HAP-1 (cell line): ENCODE measurements at regions not wholly inside any gene's neighbourhood (a gene's known extent, or its start where the extent isn't known, plus 50 kb on each side); places are given as distances from the start of the nearest gene placed in this dataset.

ENCODE experiments used
- DNase-seq, 2 experiments: peaks; one replicate each; pipeline ENCODE4 v3.0.0-alpha.2; 2016 to 2020; ENCODE audit warnings: low spot score in 2 of 2
- H3K27me3 ChIP-seq: fragments of 250-450 bp; sonication (Bioruptor Pico); 2 replicates; pipeline ENCODE4 v1.5.1; 2020; ENCODE audit warnings: low read depth, mild to moderate bottlenecking, moderate library complexity
- H3K36me3 ChIP-seq: fragments of 250-450 bp; sonication (Bioruptor Pico); replicated peaks from 2 replicates; pipeline ENCODE4 v1.5.1; 2020; ENCODE audit warnings: mild to moderate bottlenecking
- H3K4me1 ChIP-seq: fragments of 250-450 bp; sonication (Bioruptor Pico); 2 replicates; pipeline ENCODE4 v1.5.1; 2020; ENCODE audit warnings: mild to moderate bottlenecking
- H3K4me3 ChIP-seq: fragments of 250-450 bp; sonication (Bioruptor Pico); 2 replicates; pipeline ENCODE4 v1.5.1; 2020; ENCODE audit warnings: mild to moderate bottlenecking, moderate library complexity
- H3K9me3 ChIP-seq: fragments of 250-450 bp; sonication (Bioruptor Pico); 2 replicates; pipeline ENCODE4 v1.5.1; 2020; ENCODE audit warnings: mild to moderate bottlenecking, moderate library complexity
- in situ Hi-C: fragments of 300-500 bp; cut with MboI; formaldehyde crosslinking; loops from 3 replicates; pipeline ENCODE4 v1.14.3; 2020; ENCODE audit warnings: low sequenced_read_pairs, inconsistent platforms, mixed read lengths

GRCh38 chr3:103389356-103389755 lies 954.5 kb downstream of the ZPLD1 start:
- in situ Hi-C loops, result no loop called here
- Histone ChIP-seq H3K4me3 (no peak overlapping the region), H3K36me3 (no peaks in the 10 kb centered on the region), H3K27me3 (no peaks in the 10 kb centered on the region), H3K4me1 (no peaks in the 10 kb centered on the region), H3K9me3 (no peaks in the 10 kb centered on the region)
- DNase-seq, result no peak

- no peaks in the 10 kb centered on the region for H3K27me3 ChIP-seq
- in situ Hi-C loops, result no loop called here
- no peaks in the 10 kb centered on the region for H3K36me3 ChIP-seq
- no peaks in the 10 kb centered on the region for H3K9me3 ChIP-seq
- H3K4me3 ChIP-seq, result no peak overlapping the region
- no peaks in the 10 kb centered on the region for H3K4me1 ChIP-seq
- no peak for DNase-seq
These were observed 958.8 kb downstream of the ZPLD1 start for GRCh38 chr3:103393395-103394186.

GRCh38 chr3:103403191-103403590 lies 968.4 kb downstream of the ZPLD1 start:
- in situ Hi-C loops, result no loop called here

DNA sequence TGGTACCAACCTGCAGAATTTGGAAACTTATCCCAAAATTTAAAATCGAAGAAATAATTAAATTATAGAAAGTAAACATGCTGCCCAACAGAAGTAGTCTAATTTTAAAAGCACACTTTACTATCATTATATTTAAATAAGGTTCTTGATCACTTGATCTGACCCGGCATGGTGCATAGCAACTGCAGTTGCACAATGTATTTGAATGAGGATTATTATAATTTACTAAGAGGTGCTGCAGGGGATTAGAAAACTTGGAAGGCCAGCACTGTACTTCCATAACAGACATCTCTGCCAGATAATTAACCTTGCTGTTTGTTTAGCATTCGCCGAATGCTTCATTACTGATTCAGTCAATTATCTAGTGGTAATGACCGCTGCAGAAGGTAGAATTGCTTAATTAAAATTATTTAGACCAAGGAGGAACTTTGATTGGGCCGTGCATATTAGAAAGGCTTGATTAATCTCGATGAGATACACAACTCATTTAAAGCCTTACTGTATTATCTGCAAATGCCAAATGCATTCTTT lies 971.6 kb downstream of the ZPLD1 start:
- Histone ChIP-seq H3K4me1 (no peaks in the 10 kb centered on the region), H3K27me3 (no peaks in the 10 kb centered on the region), H3K9me3 (no peaks in the 10 kb centered on the region), H3K4me3 (no peak overlapping the region), H3K36me3 (no peaks in the 10 kb centered on the region)
- in situ Hi-C loops, result no loop called here
- no peak for DNase-seq

More at GRCh38 chr3:103403191-103403590, 968.4 kb downstream of the ZPLD1 start:
- Histone ChIP-seq H3K9me3 (no peaks in the 10 kb centered on the region), H3K4me1 (no peaks in the 10 kb centered on the region), H3K36me3 (no peaks in the 10 kb centered on the region), H3K4me3 (no peak overlapping the region), H3K27me3 (no peaks in the 10 kb centered on the region)
- no peak for DNase-seq

GRCh38 chr3:103410231-103410630 lies 975.4 kb downstream of the ZPLD1 start:
- peak in 1 of 2 experiments; percentile 9 for DNase-seq
- H3K9me3 ChIP-seq, result no peaks in the 10 kb centered on the region
- no peak overlapping the region for H3K4me3 ChIP-seq
- H3K27me3 ChIP-seq, result no peaks in the 10 kb centered on the region
- in situ Hi-C loops, result no loop called here
- no peaks in the 10 kb centered on the region for H3K36me3 ChIP-seq
- H3K4me1 ChIP-seq, result no peaks in the 10 kb centered on the region

GRCh38 chr3:103421460-103421859 lies 986.6 kb downstream of the ZPLD1 start:
- in situ Hi-C loops, result no loop called here
- Histone ChIP-seq H3K36me3 (no peaks in the 10 kb centered on the region), H3K4me1 (no peaks in the 10 kb centered on the region), H3K27me3 (no peaks in the 10 kb centered on the region), H3K4me3 (no peak overlapping the region), H3K9me3 (no peaks in the 10 kb centered on the region)
- DNase-seq, result no peak

GRCh38 chr3:103437883-103438282 lies 1003.1 kb downstream of the ZPLD1 start:
- H3K9me3 ChIP-seq, result no peaks in the 10 kb centered on the region
- no peaks in the 10 kb centered on the region for H3K4me1 ChIP-seq
- no peak for DNase-seq
- no peaks in the 10 kb centered on the region for H3K36me3 ChIP-seq
- H3K27me3 ChIP-seq, result no peaks in the 10 kb centered on the region
- H3K4me3 ChIP-seq, result no peak overlapping the region
- in situ Hi-C loops, result no loop called here

DNA sequence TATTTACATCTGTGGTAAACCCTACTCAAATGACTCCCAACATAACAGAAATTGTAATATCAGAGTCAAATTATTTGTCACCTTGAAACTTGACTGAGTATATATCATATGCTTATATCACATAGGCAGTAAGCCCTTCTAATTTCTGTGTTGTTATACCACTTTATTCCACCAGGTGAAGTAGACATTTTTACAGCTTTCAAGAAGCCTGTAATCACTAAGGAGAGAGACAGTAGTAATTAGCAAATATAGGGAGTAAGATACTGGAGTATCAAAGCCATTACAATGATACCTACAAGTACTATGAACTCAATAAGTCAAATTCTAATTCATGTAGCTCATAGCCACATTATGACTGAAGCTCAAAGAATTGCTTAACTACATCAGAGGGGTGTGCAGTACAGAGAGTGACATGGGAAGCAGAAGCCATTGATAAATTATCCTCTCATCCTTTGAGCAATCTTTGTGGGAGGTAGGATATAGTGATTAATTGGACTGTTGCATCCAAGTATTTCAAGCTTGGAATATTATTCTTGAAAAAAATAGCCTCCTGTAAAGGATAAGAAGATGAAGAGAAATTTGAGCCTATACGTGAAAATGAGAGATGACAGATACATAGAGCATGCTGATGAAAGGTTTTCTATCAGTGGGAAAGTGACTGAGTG lies 1005.9 kb downstream of the ZPLD1 start:
- Histone ChIP-seq H3K4me1 (no peaks in the 10 kb centered on the region), H3K36me3 (no peaks in the 10 kb centered on the region), H3K4me3 (no peak overlapping the region), H3K27me3 (no peaks in the 10 kb centered on the region), H3K9me3 (no peaks in the 10 kb centered on the region)
- DNase-seq, result no peak
- in situ Hi-C loops, result no loop called here

GRCh38 chr3:103446953-103447629 lies 1012.3 kb downstream of the ZPLD1 start:
- Histone ChIP-seq H3K9me3 (no peaks in the 10 kb centered on the region), H3K27me3 (no peaks in the 10 kb centered on the region), H3K4me3 (no peak overlapping the region), H3K4me1 (no peaks in the 10 kb centered on the region), H3K36me3 (no peaks in the 10 kb centered on the region)
- in situ Hi-C loops, result no loop called here
- DNase-seq, result no peak

- H3K36me3 ChIP-seq, result no peaks in the 10 kb centered on the region
- in situ Hi-C loops, result no loop called here
- DNase-seq, result no peak
- no peaks in the 10 kb centered on the region for H3K4me1 ChIP-seq
- no peaks in the 10 kb centered on the region for H3K27me3 ChIP-seq
- no peak overlapping the region for H3K4me3 ChIP-seq
- no peaks in the 10 kb centered on the region for H3K9me3 ChIP-seq
These were observed 1018.3 kb downstream of the ZPLD1 start for GRCh38 chr3:103453152-103453551.

DNA sequence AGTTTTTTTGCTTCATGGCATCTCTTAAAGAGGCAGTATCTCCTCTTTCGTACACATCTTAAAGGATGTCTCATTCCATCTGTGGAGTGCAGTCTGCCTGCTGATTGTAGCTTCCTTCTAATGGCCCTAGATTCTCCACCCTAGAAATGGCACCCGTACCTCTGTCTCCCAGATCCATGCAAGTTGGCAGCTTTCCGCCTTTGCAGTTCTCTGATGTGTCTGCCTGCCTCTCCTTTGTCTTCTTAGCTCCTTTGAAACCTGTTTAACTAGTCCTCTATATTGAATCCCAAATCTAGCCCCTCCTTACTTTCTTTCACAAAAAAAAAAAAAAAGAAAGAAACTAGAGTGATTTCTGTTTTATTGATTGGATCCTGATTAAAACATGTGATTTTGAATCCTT lies 1025.0 kb downstream of the ZPLD1 start:
- H3K4me3 ChIP-seq, result no peak overlapping the region
- no peaks in the 10 kb centered on the region for H3K9me3 ChIP-seq
- DNase-seq, result no peak
- no peaks in the 10 kb centered on the region for H3K4me1 ChIP-seq
- no peaks in the 10 kb centered on the region for H3K27me3 ChIP-seq
- in situ Hi-C loops, result no loop called here
- H3K36me3 ChIP-seq, result no peaks in the 10 kb centered on the region

GRCh38 chr3:103470498-103470897 lies 1035.7 kb downstream of the ZPLD1 start:
- H3K9me3 ChIP-seq, result no peaks in the 10 kb centered on the region
- in situ Hi-C loops, result no loop called here
- no peaks in the 10 kb centered on the region for H3K36me3 ChIP-seq
- H3K4me1 ChIP-seq, result no peaks in the 10 kb centered on the region
- no peak overlapping the region for H3K4me3 ChIP-seq
- DNase-seq, result no peak
- H3K27me3 ChIP-seq, result no peaks in the 10 kb centered on the region

DNA sequence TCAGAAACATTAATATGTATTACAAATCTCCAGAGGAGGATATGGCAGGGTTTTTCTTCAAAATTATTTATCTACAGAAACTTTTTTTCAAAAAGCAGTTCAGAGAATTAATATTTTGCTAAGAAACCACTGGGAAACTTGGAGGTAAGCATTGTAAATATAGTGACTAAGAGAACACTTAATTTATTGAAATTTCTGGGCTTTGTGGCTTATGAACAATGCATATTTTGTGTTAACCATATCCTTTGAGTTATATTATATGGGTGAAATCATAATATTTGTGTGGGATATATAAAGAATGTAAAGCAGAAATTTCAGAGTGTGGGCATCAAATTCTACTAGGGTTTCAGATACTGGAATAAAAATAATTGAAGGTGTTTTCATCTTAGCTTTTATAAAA lies 1059.2 kb downstream of the ZPLD1 start:
- in situ Hi-C loops, result no loop called here
- Histone ChIP-seq H3K4me3 (no peak overlapping the region), H3K36me3 (no peaks in the 10 kb centered on the region)

DNA sequence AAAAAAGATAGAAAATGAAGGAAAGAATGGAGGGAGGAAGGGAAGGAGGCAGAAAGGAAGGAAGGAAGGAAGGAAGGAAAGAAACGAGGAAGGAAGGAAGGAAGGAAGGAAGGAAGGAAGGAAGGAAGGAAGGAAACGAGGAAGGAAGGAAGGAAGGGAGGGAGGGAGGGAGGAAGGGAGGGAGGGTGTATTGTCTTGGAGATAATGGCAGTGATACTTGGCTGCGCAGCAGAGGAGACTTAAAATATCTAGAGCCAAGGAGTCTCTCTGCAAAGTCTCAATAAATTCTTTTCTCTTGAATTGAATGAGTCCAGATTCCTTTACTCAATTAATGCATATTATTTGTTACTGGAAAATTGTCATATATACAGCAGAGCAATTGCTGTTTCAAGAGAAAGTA lies 1059.7 kb downstream of the ZPLD1 start:
- Histone ChIP-seq H3K27me3 (no peaks in the 10 kb centered on the region), H3K36me3 (no peaks in the 10 kb centered on the region), H3K4me1 (no peaks in the 10 kb centered on the region), H3K9me3 (no peaks in the 10 kb centered on the region), H3K4me3 (no peak overlapping the region)
- in situ Hi-C loops, result no loop called here
- no peak for DNase-seq

More for the DNA sequence above, 1059.2 kb downstream of the ZPLD1 start:
- no peak for DNase-seq
- Histone ChIP-seq H3K27me3 (no peaks in the 10 kb centered on the region), H3K9me3 (no peaks in the 10 kb centered on the region), H3K4me1 (no peaks in the 10 kb centered on the region)
